Spleen (tissue), 11 donors: ENCODE measurements at regions not wholly inside any gene's neighbourhood (a gene's known extent, or its start where the extent isn't known, plus 50 kb on each side); places are given as distances from the start of the nearest gene placed in this dataset.

Experiments
- DNase-seq: peaks from one replicate; pipeline ENCODE4 v3.0.0-alpha.2; 2020
- H3K27ac ChIP-seq, 8 donors: fragments of 200-600 bp; sonication (generic) in 7 of 8; 1 replicate in 4 of 8; 2 replicates in 4 of 8; pipeline versions ENCODE4 v1.5.0 to v1.8.0; 2016 to 2021; ENCODE audit warnings: inconsistent platforms in 4 of 8, mild to moderate bottlenecking in 4 of 8, moderate library complexity in 1 of 8
- H3K27me3 ChIP-seq, 7 donors: fragments of 200-600 bp; sonication (generic) in 6 of 7; replicated peaks in 1 of 7; 1 replicate in 4 of 7; 2 replicates in 3 of 7; pipeline versions ENCODE4 v1.5.0 to v1.8.0; 2016 to 2021; ENCODE audit warnings: inconsistent platforms in 3 of 7, mild to moderate bottlenecking in 1 of 7
- H3K36me3 ChIP-seq, 6 donors: fragments of 200-600 bp; sonication (generic) in 5 of 6; 1 replicate in 4 of 6; 2 replicates in 2 of 6; pipeline versions ENCODE4 v1.5.0 to v1.8.0; 2016 to 2021; ENCODE audit warnings: inconsistent platforms in 2 of 6
- H3K4me1 ChIP-seq, 6 donors: fragments of 200-600 bp; sonication (generic) in 5 of 6; 1 replicate in 3 of 6; 2 replicates in 3 of 6; pipeline versions ENCODE4 v1.5.0 to v1.8.0; 2016 to 2021; ENCODE audit warnings: inconsistent platforms in 3 of 6
- H3K4me3 ChIP-seq, 8 donors: fragments of 200-600 bp; sonication (generic) in 7 of 8; 1 replicate in 4 of 8; 2 replicates in 4 of 8; pipeline versions ENCODE4 v1.5.0 to v1.8.0; 2016 to 2021; ENCODE audit warnings: inconsistent platforms in 4 of 8, mild to moderate bottlenecking in 4 of 8, moderate library complexity in 2 of 8
- H3K9me3 ChIP-seq, 8 donors: fragments of 200-600 bp; sonication (generic) in 7 of 8; 1 replicate in 4 of 8; 2 replicates in 4 of 8; pipeline versions ENCODE4 v1.5.0 to v1.8.0; 2016 to 2021; ENCODE audit warnings: inconsistent platforms in 4 of 8
- POLR2A ChIP-seq, 3 donors: fragments of 450-650 bp; IDR thresholded peaks; one replicate each; pipeline ENCODE4 v1.5.1; 2017; ENCODE audit warnings: antibody characterized with exemption in 3 of 3, mild to moderate bottlenecking in 1 of 3
- POLR2AphosphoS5 ChIP-seq, 3 donors: sonication (generic); formaldehyde crosslinking; IDR thresholded peaks; one replicate each; pipeline ENCODE4 v1.5.1; 2017; ENCODE audit warnings: antibody characterized with exemption in 3 of 3
- WGBS, 5 donors: extraction: QIAGEN DNeasy Blood & Tissue Kit in 3 of 5; methylation state at CpG; one replicate each; pipeline versions ENCODE4 v1.1.5 to v1.1.7; 2013 to 2018; 5-methylcytosine and 5-hydroxymethylcytosine counted together
- intact Hi-C: fragments of 100-400 bp; cut with DNase I; formaldehyde crosslinking; loops from one replicate; pipeline ENCODE4 v1.15.0; 2023; ENCODE audit warnings: low total_unique reads
- TF ChIP-seq, protein P1 (sequence below), 11 experiments: fragments of 200-600 bp in 7 of 11; fragments of 450-650 bp in 4 of 11; sonication (generic) in 4 of 11; IDR thresholded peaks in 8 of 11; conservative IDR thresholded peaks in 3 of 11; 1 replicate in 7 of 11; 2 replicates in 4 of 11; pipeline versions ENCODE4 v1.4.0 to v1.8.0; 2016 to 2021; ENCODE audit warnings: antibody characterized with exemption in 11 of 11, inconsistent platforms in 4 of 11, mild to moderate bottlenecking in 1 of 11
- donor health status: healthy with polysubstance abuse.
- donor health status: DM: no; HTN: no; CAD: no; lungs with moderate emphysema.
- donor health status: DM: no; HTN: no; CAD: no.
- donor health status: Bipolar disorder and iron deficiency.
- donor health status: healthy.
- donor health status: DM: no; HTN: no; CAD: no.
- donor health status: DM: yes; HTN: yes; CAD: no.

GRCh38 chr9:102309379-102309778, 570.9 kb upstream of the GRIN3A start:
- no peaks in the 10 kb centered on the region for H3K4me1 ChIP-seq
- H3K36me3 ChIP-seq = no peaks in the 10 kb centered on the region
- DNase-seq = no peak
- peaks cover 0 to 42% (median 16%) of the 10 kb centered on the region in 8 donors for H3K9me3 ChIP-seq
- no peaks in the 10 kb centered on the region for H3K27me3 ChIP-seq
- H3K27ac ChIP-seq = no peak overlapping the region
- intact Hi-C loops = no loop called here
- WGBS, 5 donors = 86 to 93% (median 90%) methylated on average over 1 of the region's 1 CpG
- no peak overlapping the region for H3K4me3 ChIP-seq
- TF ChIP-seq, protein P1, sequence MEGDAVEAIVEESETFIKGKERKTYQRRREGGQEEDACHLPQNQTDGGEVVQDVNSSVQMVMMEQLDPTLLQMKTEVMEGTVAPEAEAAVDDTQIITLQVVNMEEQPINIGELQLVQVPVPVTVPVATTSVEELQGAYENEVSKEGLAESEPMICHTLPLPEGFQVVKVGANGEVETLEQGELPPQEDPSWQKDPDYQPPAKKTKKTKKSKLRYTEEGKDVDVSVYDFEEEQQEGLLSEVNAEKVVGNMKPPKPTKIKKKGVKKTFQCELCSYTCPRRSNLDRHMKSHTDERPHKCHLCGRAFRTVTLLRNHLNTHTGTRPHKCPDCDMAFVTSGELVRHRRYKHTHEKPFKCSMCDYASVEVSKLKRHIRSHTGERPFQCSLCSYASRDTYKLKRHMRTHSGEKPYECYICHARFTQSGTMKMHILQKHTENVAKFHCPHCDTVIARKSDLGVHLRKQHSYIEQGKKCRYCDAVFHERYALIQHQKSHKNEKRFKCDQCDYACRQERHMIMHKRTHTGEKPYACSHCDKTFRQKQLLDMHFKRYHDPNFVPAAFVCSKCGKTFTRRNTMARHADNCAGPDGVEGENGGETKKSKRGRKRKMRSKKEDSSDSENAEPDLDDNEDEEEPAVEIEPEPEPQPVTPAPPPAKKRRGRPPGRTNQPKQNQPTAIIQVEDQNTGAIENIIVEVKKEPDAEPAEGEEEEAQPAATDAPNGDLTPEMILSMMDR (IDR thresholded peaks at IDR 0.05 in 8 of 11, conservative IDR thresholded peaks at IDR 0.05 in 3 of 11) = no peak
- TF ChIP-seq POLR2AphosphoS5 (IDR thresholded peaks at IDR 0.05) (no peak), POLR2A (IDR thresholded peaks at IDR 0.05) (no peak)

DNA sequence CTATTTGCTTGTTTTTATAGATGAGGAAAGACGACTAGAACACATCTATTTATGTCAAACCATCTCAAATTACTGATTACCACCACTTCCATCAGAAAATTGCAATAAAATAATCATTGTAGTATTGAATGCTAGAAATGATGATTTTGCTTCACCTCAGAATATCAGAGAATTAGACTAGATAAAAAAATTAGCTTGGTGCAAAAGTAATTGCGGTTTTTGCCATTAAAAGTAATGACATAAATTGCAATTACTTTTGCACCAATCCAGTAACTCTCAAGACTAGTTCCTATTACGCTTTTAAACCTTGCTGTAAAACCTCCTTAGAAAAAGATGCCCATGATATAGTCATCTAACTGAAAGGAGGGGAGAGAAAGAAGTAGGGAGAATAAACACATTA, 556.7 kb upstream of the GRIN3A start:
- Histone ChIP-seq H3K9me3 (no peaks in the 10 kb centered on the region), H3K27ac (no peak overlapping the region), H3K27me3 (no peaks in the 10 kb centered on the region), H3K4me1 (no peaks in the 10 kb centered on the region), H3K4me3 (no peak overlapping the region), H3K36me3 (no peaks in the 10 kb centered on the region)
- TF ChIP-seq POLR2A (IDR thresholded peaks at IDR 0.05) (no peak), POLR2AphosphoS5 (IDR thresholded peaks at IDR 0.05) (no peak)
- TF ChIP-seq, protein P1 (IDR thresholded peaks at IDR 0.05 in 8 of 11, conservative IDR thresholded peaks at IDR 0.05 in 3 of 11) = no peak
- intact Hi-C loops = no loop called here
- WGBS, 5 donors = 62 to 70% (median 64%) methylated on average over 3 of the region's 3 CpGs
- no peak for DNase-seq

- Histone ChIP-seq H3K4me3 (no peak overlapping the region), H3K27me3 (no peaks in the 10 kb centered on the region), H3K27ac (no peak overlapping the region), H3K9me3 (peaks cover 0 to 10% (median 1%) of the 10 kb centered on the region in 8 donors), H3K4me1 (no peaks in the 10 kb centered on the region), H3K36me3 (no peaks in the 10 kb centered on the region)
- intact Hi-C loops = no loop called here
- DNase-seq = no peak
- WGBS, 5 donors = 32 to 57% (median 40%) methylated on average over 2 of the region's 2 CpGs
- TF ChIP-seq POLR2AphosphoS5 (IDR thresholded peaks at IDR 0.05) (no peak), POLR2A (IDR thresholded peaks at IDR 0.05) (no peak)
- TF ChIP-seq, protein P1 (IDR thresholded peaks at IDR 0.05 in 8 of 11, conservative IDR thresholded peaks at IDR 0.05 in 3 of 11) = no peak
Measured at GRCh38 chr9:102273952-102274351, 535.5 kb upstream of the GRIN3A start.

DNA sequence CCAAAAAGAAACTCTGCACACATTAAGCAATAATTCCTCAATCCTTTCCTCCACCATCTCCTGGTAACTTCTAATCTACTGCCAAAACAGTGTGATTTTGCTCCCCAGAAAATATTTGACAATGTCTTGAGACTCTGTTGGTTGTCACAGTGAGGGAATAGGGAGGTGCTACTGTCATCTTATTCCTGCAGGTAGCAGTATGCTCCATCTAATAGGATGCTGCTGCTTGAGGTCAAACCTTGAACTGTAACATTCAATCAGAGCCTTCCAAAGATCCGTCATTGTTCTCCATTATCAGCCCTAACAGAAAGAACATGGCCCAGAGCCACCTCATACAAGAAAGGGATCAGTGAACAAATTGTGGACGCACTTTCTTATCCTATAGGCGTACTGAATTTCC, 514.7 kb upstream of the GRIN3A start:
- WGBS, 5 donors = 73 to 88% (median 82%) methylated on average over 3 of the region's 3 CpGs
- TF ChIP-seq, protein P1 (IDR thresholded peaks at IDR 0.05 in 8 of 11, conservative IDR thresholded peaks at IDR 0.05 in 3 of 11) = no peak
- TF ChIP-seq POLR2AphosphoS5 (IDR thresholded peaks at IDR 0.05) (no peak), POLR2A (IDR thresholded peaks at IDR 0.05) (no peak)
- no peaks in the 10 kb centered on the region for H3K4me1 ChIP-seq
- H3K36me3 ChIP-seq = no peaks in the 10 kb centered on the region
- H3K27me3 ChIP-seq = no peaks in the 10 kb centered on the region
- intact Hi-C loops = no loop called here
- peaks cover 0 to 9% (median 0%) of the 10 kb centered on the region in 8 donors for H3K9me3 ChIP-seq
- no peak overlapping the region for H3K4me3 ChIP-seq
- H3K27ac ChIP-seq = no peak overlapping the region
- no peak for DNase-seq
